SU-DHL-6 (cell line): ENCODE measurements at regions not wholly inside any gene's neighbourhood (a gene's known extent, or its start where the extent isn't known, plus 50 kb on each side); places are given as distances from the start of the nearest gene placed in this dataset.

ENCODE experiments used
- H2AFZ ChIP-seq: fragments of 200-600 bp; sonication (generic); 2 replicates; pipeline ENCODE4 v1.6.1; 2014; ENCODE audit warnings: low read depth, mild to moderate bottlenecking, moderate library complexity, mixed read lengths, antibody characterized with exemption, low read length; ENCODE audit not compliant: severe bottlenecking
- H3F3A ChIP-seq: fragments of 200-600 bp; shearing (Covaris generic); 2 replicates; pipeline ENCODE4 v1.6.0; 2016; ENCODE audit warnings: antibody characterized with exemption, mild to moderate bottlenecking; ENCODE audit not compliant: insufficient read depth
- H3K27ac ChIP-seq: fragments of 200-600 bp; sonication (generic); 2 replicates; pipeline ENCODE4 v1.5.1; 2016; ENCODE audit warnings: low read depth, mild to moderate bottlenecking, low read length, moderate library complexity, mixed read lengths
- H3K27me3 ChIP-seq: fragments of 200-600 bp; sonication (generic), shearing (Covaris generic); 2 replicates; pipeline ENCODE4 v1.6.0; 2014; ENCODE audit warnings: mild to moderate bottlenecking, low read length
- H3K36me3 ChIP-seq: fragments of 200-600 bp; sonication (generic); 2 replicates; pipeline ENCODE4 v1.6.1; 2014; ENCODE audit warnings: mild to moderate bottlenecking, low read length, mixed read lengths
- H3K4me2 ChIP-seq: fragments of 300-600, 200-600 bp; shearing (Covaris generic), sonication (generic); 2 replicates; pipeline ENCODE4 v1.6.0; 2014; ENCODE audit warnings: low read length, low read depth, mild to moderate bottlenecking; ENCODE audit not compliant: poor library complexity, severe bottlenecking
- H3K4me3 ChIP-seq: fragments of 200-600 bp; sonication (generic); 2 replicates; pipeline ENCODE4 v1.5.1; 2014; ENCODE audit warnings: antibody characterized with exemption, low read length, mild to moderate bottlenecking, mixed read lengths; ENCODE audit not compliant: insufficient read depth, poor library complexity, severe bottlenecking
- H3K79me2 ChIP-seq: fragments of 200-600 bp; sonication (generic); 2 replicates; pipeline ENCODE4 v1.6.1; 2014; ENCODE audit warnings: mild to moderate bottlenecking, low read length, moderate library complexity; ENCODE audit not compliant: insufficient read depth
- H3K9ac ChIP-seq: fragments of 200-600 bp; sonication (generic); 2 replicates; pipeline ENCODE4 v1.7.0; 2014; ENCODE audit warnings: mild to moderate bottlenecking, low read length
- H3K9me2 ChIP-seq: fragments of 200-600 bp; sonication (generic); replicated peaks from 2 replicates; pipeline ENCODE4 v1.6.1; 2014; ENCODE audit warnings: low read length; ENCODE audit not compliant: insufficient read depth
- H3K9me3 ChIP-seq: fragments of 200-600 bp; sonication (generic); 2 replicates; pipeline ENCODE4 v1.6.1; 2014; ENCODE audit warnings: low read length, mixed read lengths; ENCODE audit not compliant: insufficient read depth
- H4K20me1 ChIP-seq: fragments of 200-600 bp; sonication (generic); 2 replicates; pipeline ENCODE4 v1.6.1; 2014; ENCODE audit warnings: low read depth, mild to moderate bottlenecking, antibody characterized with exemption, low read length, moderate library complexity, mixed read lengths
- CTCF ChIP-seq: fragments of 200-600 bp; sonication (generic); IDR thresholded peaks from one replicate; pipeline ENCODE4 v1.5.1; 2017; ENCODE audit warnings: antibody characterized with exemption, mild to moderate bottlenecking, low read length, moderate library complexity; ENCODE audit not compliant: insufficient read depth, poor library complexity, severe bottlenecking
- EZH2phosphoT487 ChIP-seq: fragments of 200-600 bp; sonication (generic), shearing (Covaris generic); conservative IDR thresholded peaks from 2 replicates; pipeline ENCODE4 v1.6.1; 2018; ENCODE audit warnings: mild to moderate bottlenecking, antibody characterized with exemption, low read length, moderate library complexity, mixed read lengths

DNA sequence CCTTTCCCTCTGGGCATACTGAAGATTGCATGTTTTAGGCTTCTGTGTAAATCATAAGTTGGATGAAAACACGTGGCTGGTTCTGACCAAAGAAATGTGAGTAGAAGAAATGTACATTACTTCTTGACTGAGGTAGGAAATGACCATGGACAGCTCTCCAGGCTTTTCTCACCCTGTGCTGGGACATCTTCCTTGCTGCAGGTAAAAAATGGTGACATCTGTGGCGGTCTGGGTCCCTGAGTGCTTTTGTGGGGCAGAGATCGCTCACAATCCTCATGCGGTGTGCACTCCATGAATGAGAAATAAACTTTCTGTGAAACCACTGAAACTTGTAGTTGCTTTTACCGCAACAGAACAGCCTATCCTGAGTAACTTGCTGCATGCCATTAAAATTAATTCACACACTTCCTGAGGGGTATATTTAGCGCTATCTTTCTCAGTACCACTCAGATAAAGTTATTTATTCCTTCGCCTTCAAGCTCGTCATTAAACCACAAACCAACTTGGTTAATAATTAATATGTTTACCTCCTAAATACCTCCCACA is 730.4 kb downstream of the EFNA5 start:
- H3K36me3 ChIP-seq, result no peaks in the 10 kb centered on the region
- no peaks in the 10 kb centered on the region for H3F3A ChIP-seq
- H3K9ac ChIP-seq, result no peak overlapping the region
- no peak overlapping the region for H3K4me2 ChIP-seq
- H3K27me3 ChIP-seq, result no peaks in the 10 kb centered on the region
- no peaks in the 10 kb centered on the region for H4K20me1 ChIP-seq
- no peak overlapping the region for H3K27ac ChIP-seq
- H3K9me3 ChIP-seq, result no peaks in the 10 kb centered on the region
- H3K9me2 ChIP-seq, result no peaks in the 10 kb centered on the region
- H3K4me3 ChIP-seq, result no peak overlapping the region
- no peaks in the 10 kb centered on the region for H3K79me2 ChIP-seq
- TF ChIP-seq EZH2phosphoT487 (no peak), CTCF (no peak)
- H2AFZ ChIP-seq, result no peak overlapping the region

GRCh38 chr5:106923409-106923808 is 747.3 kb downstream of the EFNA5 start:
- H3K27ac ChIP-seq, result no peak overlapping the region
- no peak overlapping the region for H3K4me2 ChIP-seq
- H3K4me3 ChIP-seq, result no peak overlapping the region
- no peaks in the 10 kb centered on the region for H3K27me3 ChIP-seq
- no peak overlapping the region for H2AFZ ChIP-seq
- no peaks in the 10 kb centered on the region for H3K79me2 ChIP-seq
- TF ChIP-seq EZH2phosphoT487 (no peak), CTCF (no peak)
- H3K36me3 ChIP-seq, result no peaks in the 10 kb centered on the region
- no peaks in the 10 kb centered on the region for H4K20me1 ChIP-seq
- H3K9ac ChIP-seq, result no peak overlapping the region
- H3K9me2 ChIP-seq, result no peaks in the 10 kb centered on the region
- no peaks in the 10 kb centered on the region for H3F3A ChIP-seq
- H3K9me3 ChIP-seq, result no peaks in the 10 kb centered on the region

- no peak overlapping the region for H3K9ac ChIP-seq
- TF ChIP-seq CTCF (no peak), EZH2phosphoT487 (no peak)
- no peak overlapping the region for H2AFZ ChIP-seq
- H3K79me2 ChIP-seq, result no peaks in the 10 kb centered on the region
- no peaks in the 10 kb centered on the region for H3K36me3 ChIP-seq
- no peak overlapping the region for H3K4me2 ChIP-seq
- no peak overlapping the region for H3K27ac ChIP-seq
- H3F3A ChIP-seq, result no peaks in the 10 kb centered on the region
- H3K9me2 ChIP-seq, result no peaks in the 10 kb centered on the region
- H4K20me1 ChIP-seq, result no peaks in the 10 kb centered on the region
- H3K9me3 ChIP-seq, result no peaks in the 10 kb centered on the region
- no peaks in the 10 kb centered on the region for H3K27me3 ChIP-seq
- no peak overlapping the region for H3K4me3 ChIP-seq
These were observed 749.2 kb downstream of the EFNA5 start for GRCh38 chr5:106921567-106921966.
